BJ (cell line): ENCODE measurements at regions not wholly inside any gene's neighbourhood (a gene's known extent, or its start where the extent isn't known, plus 50 kb on each side); places are given as distances from the start of the nearest gene placed in this dataset.

Source experiments
- CTCF ChIA-PET: fragments of 350-600 bp; formaldehyde crosslinking; extraction: SDS; loops from one replicate; lab custom pipeline; 2021; ENCODE audit warnings: antibody characterized with exemption, inconsistent platforms; lab: Yijun Ruan, JAX
- POLR2A ChIA-PET: fragments of 300-600 bp; sonication (Branson Sonifier 250); formaldehyde crosslinking; extraction: SDS; loops from one replicate; lab custom pipeline; 2021; ENCODE audit warnings: antibody characterized with exemption; lab: Charles Lee
- DNase-seq: peaks from one replicate; pipeline ENCODE4 v3.0.0-alpha.2; 2011; ENCODE audit warnings: low read depth
- H3K27me3 ChIP-seq: 2 replicates; pipeline ENCODE4 v1.6.0; 2011; ENCODE audit warnings: low read length; ENCODE audit not compliant: control insufficient read depth, insufficient read depth
- H3K36me3 ChIP-seq: 2 replicates; pipeline ENCODE4 v1.5.1; 2011; ENCODE audit warnings: low read length; ENCODE audit not compliant: control insufficient read depth, insufficient read depth
- H3K4me3 ChIP-seq: 2 replicates; pipeline ENCODE4 v1.5.1; 2011; ENCODE audit warnings: low read depth, mild to moderate bottlenecking, control low read depth, low read length
- TF ChIP-seq, protein P1 (sequence below): IDR thresholded peaks from 2 replicates; pipeline ENCODE4 v1.5.1; 2011; ENCODE audit warnings: low read depth, mild to moderate bottlenecking, control low read depth, inconsistent platforms, low read length, moderate library complexity; ENCODE audit not compliant: insufficient read depth

DNA sequence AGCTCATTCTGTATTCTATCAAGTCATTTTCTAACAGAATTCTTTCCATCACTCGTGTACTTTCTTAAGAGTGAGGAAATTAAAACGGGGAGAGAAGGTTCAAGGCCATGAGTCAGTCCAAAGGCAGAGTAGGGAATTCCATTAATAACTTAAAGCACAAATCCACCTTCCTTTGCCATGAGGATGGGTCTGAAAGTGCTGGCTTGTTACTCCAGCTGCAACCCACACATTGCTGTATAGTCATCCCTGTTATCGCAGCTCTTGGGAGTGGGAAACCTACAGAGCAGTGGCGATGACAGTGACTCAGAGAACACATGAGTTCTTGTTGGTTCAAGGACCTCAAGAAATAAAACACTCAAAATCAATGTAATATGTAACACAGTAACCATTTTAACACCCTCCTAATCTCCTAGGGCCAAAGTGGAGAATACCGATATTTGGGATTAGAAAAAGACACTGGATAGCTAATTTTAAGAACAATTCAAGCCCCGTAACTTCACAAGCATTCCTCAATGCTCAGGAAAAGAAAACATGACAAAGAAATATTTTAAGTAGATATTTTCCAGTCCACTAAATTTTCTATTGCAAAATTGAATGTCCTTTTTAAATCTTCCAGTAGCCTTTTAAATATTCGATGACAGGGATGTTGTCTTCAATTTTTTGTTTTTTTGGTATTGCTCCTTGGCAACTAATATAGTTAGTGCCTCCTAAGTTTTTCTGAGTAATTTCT, 179.9 kb upstream of the THBS1 start:
- no peak for DNase-seq
- ChIA-PET POLR2A (interaction anchor here (0.6 kb wide), 1 partner anchor 65 kb away, joined by 3 read pairs; no protein-coding TSS in a partner anchor), CTCF (interaction anchor here (1.5 to 1.7 kb wide), 2 partner anchors 9 to 179 kb away, joined by 3 read pairs; no protein-coding TSS in a partner anchor)
- Histone ChIP-seq H3K4me3 (no peak overlapping the region), H3K36me3 (no peaks in the 10 kb centered on the region), H3K27me3 (no peaks in the 10 kb centered on the region)
- TF ChIP-seq, protein P1, sequence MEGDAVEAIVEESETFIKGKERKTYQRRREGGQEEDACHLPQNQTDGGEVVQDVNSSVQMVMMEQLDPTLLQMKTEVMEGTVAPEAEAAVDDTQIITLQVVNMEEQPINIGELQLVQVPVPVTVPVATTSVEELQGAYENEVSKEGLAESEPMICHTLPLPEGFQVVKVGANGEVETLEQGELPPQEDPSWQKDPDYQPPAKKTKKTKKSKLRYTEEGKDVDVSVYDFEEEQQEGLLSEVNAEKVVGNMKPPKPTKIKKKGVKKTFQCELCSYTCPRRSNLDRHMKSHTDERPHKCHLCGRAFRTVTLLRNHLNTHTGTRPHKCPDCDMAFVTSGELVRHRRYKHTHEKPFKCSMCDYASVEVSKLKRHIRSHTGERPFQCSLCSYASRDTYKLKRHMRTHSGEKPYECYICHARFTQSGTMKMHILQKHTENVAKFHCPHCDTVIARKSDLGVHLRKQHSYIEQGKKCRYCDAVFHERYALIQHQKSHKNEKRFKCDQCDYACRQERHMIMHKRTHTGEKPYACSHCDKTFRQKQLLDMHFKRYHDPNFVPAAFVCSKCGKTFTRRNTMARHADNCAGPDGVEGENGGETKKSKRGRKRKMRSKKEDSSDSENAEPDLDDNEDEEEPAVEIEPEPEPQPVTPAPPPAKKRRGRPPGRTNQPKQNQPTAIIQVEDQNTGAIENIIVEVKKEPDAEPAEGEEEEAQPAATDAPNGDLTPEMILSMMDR, result no peak

DNA sequence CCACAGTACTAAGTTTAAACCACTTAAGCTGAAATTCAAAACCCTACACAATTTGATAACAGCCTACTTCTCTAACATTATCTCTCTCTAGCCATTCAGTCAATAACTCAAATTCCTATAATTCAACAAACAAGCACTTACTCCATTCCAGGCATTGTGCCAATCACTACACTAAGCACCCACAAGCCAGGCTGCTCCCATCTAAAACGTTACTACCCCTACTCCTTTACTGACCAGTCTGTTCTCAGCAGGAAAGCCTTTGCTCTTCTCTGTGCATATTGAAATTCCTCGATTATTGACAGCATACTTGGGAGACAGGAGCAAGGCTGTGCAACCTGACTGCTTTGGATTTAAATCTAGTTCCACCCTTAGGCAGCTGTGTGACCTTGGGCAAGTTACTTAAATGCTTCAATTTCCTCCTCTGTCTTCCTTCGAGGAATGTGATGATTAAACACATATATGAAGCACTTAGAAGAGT, 177.2 kb upstream of the THBS1 start:
- POLR2A ChIA-PET, result interaction anchor here (0.5 to 2.4 kb wide), 6 partner anchors 27 to 178 kb away, joined by 3 to 21 read pairs (median 7); partner anchors contain the start of gene THBS1
- no peak for DNase-seq
- H3K36me3 ChIP-seq, result no peaks in the 10 kb centered on the region
- no peak overlapping the region for H3K4me3 ChIP-seq
- no peaks in the 10 kb centered on the region for H3K27me3 ChIP-seq
- CTCF ChIA-PET, result interaction anchor here (1.1 to 1.4 kb wide), 2 partner anchors 9 to 40 kb away, joined by 4 read pairs; no protein-coding TSS in a partner anchor
- TF ChIP-seq, protein P1, result no peak

DNA sequence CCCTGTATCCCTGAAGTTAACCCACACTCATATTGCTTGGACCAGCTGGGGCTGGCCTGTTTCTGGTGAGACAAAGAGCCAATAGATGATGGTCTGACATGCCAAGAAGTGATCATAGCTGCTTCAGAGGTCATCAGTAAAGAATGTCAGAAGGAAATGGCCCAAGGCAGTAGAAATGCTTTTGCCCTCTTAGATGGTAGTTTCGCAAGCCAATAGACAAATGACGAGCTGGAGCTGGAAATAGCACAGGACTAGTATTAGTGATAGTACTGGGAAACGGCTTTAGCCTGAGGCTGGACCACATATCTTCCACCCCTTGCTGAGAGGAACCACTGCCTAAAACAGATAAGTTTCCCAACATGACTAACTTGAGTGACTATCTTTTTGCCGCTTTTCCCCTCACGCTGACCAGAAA, 176.1 kb upstream of the THBS1 start:
- Histone ChIP-seq H3K27me3 (no peaks in the 10 kb centered on the region), H3K36me3 (no peaks in the 10 kb centered on the region), H3K4me3 (no peak overlapping the region)
- POLR2A ChIA-PET, result interaction anchor here (0.5 to 2.4 kb wide), 13 partner anchors 11 to 690 kb away, joined by 3 to 21 read pairs (median 4); partner anchors contain the start of gene THBS1
- CTCF ChIA-PET, result interaction anchor here (0.7 to 2.0 kb wide), 6 partner anchors 10 to 175 kb away, joined by 3 to 8 read pairs (median 4); partner anchors contain the start of gene THBS1
- TF ChIP-seq, protein P1, result no peak
- DNase-seq, result peak; percentile 99

DNA sequence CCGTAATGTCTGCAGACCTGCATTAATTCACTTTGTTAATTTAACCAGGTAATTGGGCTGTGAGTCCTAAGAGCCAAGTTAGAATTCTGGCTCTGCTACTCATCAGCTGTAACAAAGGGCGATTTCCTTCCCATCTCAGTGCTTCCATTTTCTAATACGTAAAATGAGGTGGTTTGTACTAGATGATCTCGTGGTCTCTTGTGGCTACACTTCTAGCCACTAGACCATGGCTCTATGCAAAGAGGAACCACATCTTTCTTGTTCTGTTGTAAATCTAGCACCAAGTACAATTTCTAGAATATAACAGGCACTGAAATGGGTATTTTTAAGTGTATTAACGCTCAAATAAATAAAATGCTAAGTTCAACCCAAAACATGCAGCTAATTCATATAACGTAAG, 174.4 kb upstream of the THBS1 start:
- no peaks in the 10 kb centered on the region for H3K36me3 ChIP-seq
- CTCF ChIA-PET, result no interaction called here
- no peaks in the 10 kb centered on the region for H3K27me3 ChIP-seq
- TF ChIP-seq, protein P1, result no peak
- POLR2A ChIA-PET, result no interaction called here
- no peak for DNase-seq
- H3K4me3 ChIP-seq, result no peak overlapping the region

DNA sequence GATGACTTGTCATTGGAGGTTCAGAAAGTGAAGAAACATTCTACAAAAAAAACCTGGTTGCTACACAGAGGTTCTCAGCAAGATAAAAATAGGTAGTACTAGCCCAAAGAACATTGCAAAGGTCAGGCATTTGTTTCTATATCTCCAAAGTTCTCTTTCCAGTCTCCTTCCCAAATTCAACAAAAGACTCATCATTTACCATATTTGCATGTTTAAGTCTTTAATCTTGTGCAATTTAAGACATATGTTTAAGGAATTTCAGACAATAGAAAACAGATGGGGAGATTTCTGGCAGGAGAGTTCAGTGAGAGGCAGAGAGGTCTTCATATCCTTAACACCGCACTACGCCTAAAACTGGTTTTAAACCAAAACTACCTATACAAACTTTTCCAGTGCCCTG, 173.8 kb upstream of the THBS1 start:
- Histone ChIP-seq H3K4me3 (no peak overlapping the region), H3K27me3 (no peaks in the 10 kb centered on the region), H3K36me3 (no peaks in the 10 kb centered on the region)
- ChIA-PET CTCF (no interaction called here), POLR2A (no interaction called here)
- TF ChIP-seq, protein P1, result no peak
- peak; percentile 73 for DNase-seq
